LNCaP clone FGC (cell line): ENCODE measurements at regions not wholly inside any gene's neighbourhood (a gene's known extent, or its start where the extent isn't known, plus 50 kb on each side); places are given as distances from the start of the nearest gene placed in this dataset.

ENCODE experiments used
- DNase-seq: peaks from one replicate; pipeline ENCODE4 v3.0.0-alpha.2; 2011; ENCODE audit warnings: low read depth
- H3K4me3 ChIP-seq: 2 replicates; pipeline ENCODE4 v1.5.1; 2011; ENCODE audit warnings: mild to moderate bottlenecking, low read depth, low read length, control low read depth
- TF ChIP-seq, protein P1 (sequence below): IDR thresholded peaks from 2 replicates; pipeline ENCODE4 v1.5.1; 2012; ENCODE audit warnings: mild to moderate bottlenecking; ENCODE audit not compliant: control insufficient read depth, insufficient read depth; ENCODE audit errors: extremely low read depth

DNA sequence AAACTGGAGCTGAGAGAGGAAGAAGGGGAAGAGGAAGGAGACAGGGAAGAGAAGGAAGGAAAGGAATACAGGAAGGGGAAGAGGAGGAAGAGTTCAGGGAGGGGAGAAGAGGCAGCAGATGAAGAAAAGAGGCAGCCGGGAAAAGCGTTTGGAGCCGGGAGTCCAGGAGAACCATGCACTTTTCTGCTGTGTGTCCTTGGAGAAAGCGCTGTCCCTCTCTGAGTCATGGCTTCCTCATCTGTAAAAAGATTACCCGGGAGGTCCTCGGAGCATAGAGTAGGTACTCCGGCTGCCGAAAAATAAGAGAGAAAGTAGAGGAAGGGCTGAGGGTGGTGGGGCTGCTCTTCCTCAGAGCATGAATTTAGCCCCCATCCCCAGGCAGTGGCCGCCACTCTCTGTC is 226.9 kb downstream of the MN1 start:
- TF ChIP-seq, protein P1, sequence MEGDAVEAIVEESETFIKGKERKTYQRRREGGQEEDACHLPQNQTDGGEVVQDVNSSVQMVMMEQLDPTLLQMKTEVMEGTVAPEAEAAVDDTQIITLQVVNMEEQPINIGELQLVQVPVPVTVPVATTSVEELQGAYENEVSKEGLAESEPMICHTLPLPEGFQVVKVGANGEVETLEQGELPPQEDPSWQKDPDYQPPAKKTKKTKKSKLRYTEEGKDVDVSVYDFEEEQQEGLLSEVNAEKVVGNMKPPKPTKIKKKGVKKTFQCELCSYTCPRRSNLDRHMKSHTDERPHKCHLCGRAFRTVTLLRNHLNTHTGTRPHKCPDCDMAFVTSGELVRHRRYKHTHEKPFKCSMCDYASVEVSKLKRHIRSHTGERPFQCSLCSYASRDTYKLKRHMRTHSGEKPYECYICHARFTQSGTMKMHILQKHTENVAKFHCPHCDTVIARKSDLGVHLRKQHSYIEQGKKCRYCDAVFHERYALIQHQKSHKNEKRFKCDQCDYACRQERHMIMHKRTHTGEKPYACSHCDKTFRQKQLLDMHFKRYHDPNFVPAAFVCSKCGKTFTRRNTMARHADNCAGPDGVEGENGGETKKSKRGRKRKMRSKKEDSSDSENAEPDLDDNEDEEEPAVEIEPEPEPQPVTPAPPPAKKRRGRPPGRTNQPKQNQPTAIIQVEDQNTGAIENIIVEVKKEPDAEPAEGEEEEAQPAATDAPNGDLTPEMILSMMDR, result no peak
- H3K4me3 ChIP-seq, result no peak overlapping the region
- no peak for DNase-seq

DNA sequence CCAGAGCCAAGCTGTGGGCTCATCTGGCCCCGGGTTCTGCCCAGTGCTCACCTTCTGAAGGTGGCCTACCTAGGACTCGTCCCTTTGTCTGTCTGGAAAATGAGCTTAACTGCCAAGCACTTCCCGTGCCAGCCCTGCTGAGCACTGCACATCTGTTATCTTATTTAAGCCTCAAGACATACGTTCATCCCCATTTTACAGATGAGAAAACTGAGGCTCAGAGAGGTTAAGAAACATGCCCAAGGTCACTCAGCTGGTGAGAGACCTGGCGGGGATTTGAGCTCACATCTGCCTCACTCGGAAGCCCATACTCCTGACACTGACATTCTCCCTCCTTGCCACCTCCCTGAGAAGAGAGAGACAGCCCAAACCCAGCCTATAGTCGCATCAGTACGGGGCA is 226.2 kb downstream of the MN1 start:
- DNase-seq, result no peak
- no peak overlapping the region for H3K4me3 ChIP-seq
- TF ChIP-seq, protein P1, result no peak

DNA sequence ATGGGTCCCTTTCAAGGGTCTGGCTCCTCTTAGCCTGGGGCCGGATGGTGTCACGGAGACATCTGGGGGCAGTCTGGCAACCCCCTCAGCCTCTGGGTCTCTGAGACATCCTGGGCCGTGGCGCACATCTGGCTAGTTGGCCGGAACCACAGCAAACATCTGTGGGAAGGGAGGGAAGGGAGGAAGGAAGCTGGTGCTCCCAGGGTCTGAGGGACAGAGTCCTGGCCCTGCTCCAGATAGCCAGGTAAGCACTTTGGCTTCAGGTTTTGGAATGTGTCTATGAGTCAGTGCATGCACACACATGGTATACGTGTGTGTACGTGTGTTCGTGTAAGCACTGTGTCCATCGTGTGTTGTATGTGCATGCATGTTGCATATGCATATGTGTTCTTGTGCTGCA is 225.1 kb downstream of the MN1 start:
- no peak overlapping the region for H3K4me3 ChIP-seq
- TF ChIP-seq, protein P1, result no peak
- DNase-seq, result no peak

DNA sequence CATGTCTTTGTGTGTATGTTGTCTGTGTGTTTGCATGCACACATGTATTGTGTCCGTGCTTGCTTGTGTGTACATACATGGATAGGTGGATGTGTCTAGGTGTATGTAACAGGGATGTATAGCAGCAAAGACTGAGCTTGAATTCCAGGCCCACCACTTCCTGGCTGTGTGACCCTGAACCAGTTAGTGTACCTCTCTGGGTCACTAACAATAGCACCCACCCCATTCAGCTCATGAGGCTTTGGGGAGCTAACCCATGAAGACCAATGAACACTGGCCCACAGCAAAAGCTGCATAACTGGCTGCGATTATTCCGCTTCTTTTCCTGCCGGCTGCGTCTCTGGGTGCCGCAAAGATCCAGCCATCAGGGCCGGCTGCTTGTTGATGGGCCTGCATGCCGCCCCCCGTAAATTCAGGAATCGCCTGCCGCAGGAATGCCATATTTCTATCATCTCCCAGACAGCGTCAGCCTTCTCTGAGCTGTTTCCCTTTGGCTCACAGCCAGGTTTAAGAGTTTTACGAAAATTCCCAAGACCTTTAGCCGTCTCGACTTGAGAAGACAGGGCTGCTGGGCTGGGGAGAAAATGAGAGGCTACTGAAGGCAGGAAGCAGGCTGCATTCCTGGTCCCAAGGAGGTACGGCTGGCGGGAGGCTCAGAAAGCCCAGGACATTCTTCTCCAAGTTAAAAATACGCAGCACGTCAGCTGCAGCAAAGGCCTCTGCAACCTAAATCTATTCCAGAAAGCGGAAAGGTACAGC is 224.6 kb downstream of the MN1 start:
- no peak overlapping the region for H3K4me3 ChIP-seq
- no peak for DNase-seq
- TF ChIP-seq, protein P1, result no peak

DNA sequence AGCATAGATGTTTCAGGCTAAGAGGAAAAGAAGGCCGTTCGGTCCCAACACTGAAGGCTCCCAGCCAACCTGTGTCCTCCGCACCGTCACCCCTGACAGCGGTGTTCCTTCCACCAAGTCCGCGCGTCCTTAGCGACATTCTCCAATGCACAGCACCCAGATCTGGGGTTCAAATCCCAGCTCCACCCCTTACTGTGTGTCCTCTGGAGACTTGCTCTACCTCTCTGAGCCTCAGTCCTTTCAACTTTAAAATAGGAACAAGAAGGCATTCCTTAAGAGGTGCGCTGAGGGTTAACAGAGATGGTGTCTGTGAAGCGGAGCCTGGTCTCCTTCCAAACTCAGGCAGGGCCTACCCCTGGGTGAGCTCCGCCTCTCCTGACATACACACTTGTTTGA is 224.0 kb downstream of the MN1 start:
- no peak overlapping the region for H3K4me3 ChIP-seq
- DNase-seq, result no peak
- TF ChIP-seq, protein P1, result no peak

DNA sequence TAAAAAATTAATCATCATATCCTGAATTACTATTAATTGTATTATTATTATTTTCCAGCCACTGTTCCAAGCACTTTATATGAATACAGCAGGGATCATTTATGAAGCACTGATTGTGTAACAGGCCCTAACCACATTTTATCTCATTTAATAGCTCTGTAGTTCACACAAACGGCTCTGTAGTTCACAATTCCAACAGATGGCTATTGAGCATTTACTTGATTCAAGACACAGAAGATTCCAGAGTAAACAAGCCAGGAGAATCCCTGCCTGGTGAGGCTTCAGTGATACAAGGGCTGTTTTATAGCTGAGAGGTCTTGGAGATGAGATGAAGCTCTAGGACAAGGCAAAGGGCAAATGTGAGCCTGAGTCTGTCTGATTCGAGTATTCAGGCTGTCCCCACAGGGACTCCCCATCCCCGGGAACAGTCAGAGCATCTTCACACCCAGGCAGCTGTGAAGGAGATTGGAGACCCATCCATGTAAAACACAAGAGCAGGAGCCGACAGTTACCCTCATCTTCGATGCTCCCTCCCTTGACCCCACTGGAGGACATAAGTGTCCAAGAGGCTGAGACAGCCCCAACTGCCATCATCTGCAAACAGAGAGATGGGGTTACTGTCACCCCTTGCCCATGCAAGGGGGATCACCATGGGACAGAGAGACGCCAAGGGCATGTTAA is 222.5 kb downstream of the MN1 start:
- TF ChIP-seq, protein P1, result no peak
- no peak for DNase-seq
- no peak overlapping the region for H3K4me3 ChIP-seq
